Hematopoietic multipotent progenitor cell (in vitro differentiated cells): ENCODE measurements at regions not wholly inside any gene's neighbourhood (a gene's known extent, or its start where the extent isn't known, plus 50 kb on each side); places are given as distances from the start of the nearest gene placed in this dataset.
"Not testable (repeated sequence)": the region's sequence is repeated elsewhere in the genome, so short reads cannot be mapped to it uniquely, and the experiment has no call there.

Experiments used
- DNase-seq, 3 donors: peaks; one replicate each; pipeline ENCODE4 v3.0.0-alpha.2; 2011 to 2015; ENCODE audit warnings: low read depth in 2 of 3, low spot score in 2 of 3

DNA sequence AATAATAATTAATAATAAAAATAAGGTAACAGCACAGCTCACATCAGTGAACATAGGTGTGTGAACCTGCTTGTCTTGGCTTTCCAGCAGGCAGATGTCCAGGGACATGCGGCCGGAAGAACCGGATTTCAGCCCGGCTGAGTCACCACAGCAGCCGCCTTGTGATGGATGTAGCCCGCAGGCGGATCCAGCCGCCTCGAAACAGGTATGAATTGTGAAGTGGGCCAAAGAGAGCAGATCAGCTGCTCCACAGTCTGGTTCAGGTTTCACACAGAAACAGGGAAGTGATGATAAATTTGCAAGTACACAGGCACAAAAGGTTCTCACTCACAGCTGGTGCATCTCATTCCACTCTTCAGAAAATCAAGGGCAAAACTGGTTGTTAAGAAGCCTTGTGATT, 55.1 kb downstream of the ID4 start:
- DNase-seq: no peak

DNA sequence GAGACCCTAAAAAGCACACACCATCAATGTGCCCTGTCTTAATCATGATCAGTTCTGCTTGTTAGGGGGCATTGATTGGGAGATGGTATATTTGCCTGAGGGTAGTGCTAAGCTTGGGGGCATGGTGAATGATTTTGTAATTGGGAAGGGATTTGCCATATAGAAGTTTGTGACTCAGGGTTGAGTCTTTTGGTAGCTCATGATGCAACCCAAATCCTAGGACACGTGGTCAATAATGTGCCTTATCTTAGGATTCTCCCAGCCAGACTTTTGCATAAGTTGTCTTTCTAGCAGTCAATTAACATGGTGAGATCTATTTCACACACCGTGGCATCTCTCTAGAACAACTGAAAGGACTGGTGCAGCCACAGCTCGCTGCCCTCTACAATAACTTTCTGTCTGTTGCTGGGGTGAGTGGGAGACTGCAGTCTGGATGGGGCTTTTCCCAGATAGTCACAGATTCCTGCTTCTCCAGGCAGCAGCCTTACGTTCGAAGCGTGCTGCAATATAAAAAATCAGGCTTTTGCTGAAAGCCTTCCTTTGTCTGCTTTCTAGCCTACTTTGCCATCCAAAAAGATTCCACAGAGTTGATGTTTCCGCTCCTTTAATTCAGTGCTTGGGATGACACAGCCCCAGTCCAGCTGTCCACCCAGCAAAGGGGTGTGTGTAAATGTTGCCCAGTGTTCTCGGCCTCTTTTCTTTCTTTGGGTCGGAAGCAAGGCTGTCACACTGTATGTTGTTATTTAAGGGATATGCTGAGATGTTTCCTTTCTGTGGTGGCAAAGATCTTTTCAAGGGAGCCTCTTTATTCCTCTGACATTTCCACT, 58.9 kb downstream of the ID4 start:
- no peak for DNase-seq

DNA sequence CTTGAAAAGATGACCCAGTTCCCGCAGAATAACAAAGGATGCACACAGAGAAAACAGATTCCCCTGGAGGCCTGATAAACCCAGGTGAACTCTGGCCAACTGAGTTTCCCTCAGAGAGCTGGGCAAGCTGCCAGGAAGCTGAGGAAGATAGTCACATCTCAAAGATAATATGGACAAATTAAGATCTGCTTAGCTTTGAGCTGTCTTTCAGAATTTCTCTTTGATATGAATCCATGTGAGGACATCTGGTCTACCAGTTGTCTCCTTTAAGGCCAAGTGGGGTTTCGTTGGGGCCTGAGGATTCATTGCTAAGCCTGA, 59.5 kb downstream of the ID4 start:
- DNase-seq: no peak

DNA sequence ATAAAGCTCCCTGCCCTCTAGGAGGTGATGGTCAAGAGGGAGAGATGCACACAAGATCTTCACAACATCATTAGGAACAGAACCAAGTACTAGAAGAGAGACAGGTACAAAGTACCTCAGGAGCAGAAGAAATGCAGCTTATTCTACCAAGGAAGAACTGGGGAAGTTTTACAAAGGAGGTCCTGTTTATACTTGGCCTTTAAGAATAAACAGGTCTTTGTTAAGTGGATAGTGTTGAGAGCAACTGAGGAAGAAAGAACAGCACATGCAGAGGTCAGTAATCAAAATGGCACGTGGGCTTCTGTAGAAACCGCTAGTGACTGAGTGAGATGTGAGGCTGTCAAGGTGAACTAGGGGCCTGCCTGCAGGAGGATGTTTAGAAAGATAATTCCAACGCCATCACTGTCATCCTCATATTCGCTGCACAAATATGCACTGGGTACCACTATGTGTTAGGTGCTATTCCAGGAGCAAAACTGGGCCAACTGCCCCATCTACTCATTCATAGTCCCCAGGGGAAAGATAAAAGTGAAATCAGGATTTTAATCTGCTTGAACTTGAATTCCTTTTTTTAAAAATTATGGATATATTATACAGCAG, 61.1 kb downstream of the ID4 start:
- no peak for DNase-seq

DNA sequence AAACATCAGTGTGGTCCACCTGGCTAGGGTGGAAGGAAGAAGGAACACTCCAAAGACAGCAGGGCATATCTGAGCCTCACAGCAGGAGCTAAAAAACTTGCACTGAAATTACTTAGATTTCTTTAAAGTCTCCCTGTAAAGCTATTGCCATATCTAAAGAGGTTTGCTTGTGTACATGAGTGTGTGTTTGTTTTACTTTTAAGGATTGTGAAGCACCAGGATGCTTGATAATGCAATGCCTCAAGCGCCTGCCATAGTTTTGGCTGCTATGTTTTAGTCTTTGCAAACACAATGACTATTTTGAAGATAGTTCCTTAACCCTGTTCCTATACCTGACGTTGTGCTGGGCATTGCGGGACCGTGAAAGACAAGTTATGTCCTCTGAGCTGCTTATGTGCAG, 65.0 kb downstream of the ID4 start:
- no peak for DNase-seq

DNA sequence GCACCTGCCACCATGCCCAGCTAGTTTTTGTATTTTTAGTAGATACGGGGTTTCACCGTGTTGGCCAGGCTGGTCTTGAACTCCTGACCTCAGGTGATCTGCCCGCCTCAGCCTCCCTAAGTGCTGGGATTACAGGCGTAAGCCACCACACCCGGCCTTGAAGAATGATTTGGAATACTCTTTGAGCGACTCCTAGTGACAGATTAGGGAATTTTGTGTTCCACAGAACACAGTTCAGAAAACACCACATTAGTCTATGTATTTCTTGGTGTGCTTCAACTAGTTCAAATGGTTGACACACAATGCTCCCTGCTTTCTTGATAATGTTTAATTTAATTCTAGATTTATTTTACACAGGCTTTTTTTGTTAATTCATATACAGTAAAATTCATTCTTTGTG, 67.2 kb downstream of the ID4 start:
- not testable (repeated sequence) for DNase-seq

DNA sequence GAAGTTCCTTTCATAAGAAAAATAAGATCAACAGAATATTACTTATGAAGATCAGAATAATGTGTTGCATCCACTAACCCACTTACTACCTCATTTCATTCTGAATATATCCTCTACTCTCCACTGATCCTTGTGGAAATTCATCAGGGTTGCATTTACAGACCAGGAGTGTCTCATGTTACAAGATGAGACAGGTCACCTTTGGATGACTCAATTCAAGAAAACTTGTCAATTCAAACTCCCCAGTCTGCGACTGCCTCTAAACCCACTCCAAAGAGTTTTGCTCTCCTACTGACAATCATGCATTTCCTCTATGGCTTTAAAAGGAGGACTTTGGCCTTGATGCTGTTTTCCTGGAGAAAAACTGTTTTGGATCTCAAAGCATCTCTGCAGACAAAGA, 68.4 kb downstream of the ID4 start:
- no peak for DNase-seq

DNA sequence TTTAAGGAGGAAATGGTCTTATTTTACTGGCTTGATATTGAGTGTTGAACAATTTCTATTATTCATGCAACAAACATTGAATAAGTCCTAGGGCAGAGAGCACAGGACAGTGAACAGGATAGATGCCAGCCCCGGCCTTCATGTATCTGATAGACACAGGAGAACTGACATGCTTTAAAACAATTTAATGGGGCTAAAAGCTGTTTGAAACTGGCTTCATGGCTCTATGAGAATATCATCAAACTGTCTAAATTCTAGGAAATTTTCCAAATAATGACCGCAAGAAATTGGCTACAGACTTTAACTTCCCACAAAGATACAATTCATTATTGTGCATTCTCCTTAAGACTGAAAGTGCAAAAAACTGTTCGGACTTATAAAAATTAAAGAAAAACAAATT, 69.0 kb downstream of the ID4 start:
- DNase-seq: no peak

DNA sequence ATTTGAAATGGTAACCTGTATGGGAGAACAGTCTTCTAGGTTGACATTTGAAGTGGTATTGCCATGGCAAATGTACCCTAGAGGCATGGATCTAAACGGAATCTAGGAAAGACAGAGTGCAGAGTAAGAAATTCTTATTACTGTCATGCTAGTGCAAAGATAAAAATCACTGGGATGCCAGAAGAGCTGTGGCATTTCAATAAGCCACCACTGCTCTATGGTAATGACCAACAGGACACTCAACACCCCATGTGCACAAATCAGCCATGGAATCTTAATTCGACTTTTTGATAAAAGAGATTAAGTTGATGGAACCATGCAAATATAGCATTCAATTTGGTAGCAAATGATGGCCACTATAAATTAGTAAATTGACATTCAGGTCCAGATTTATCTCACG, 74.1 kb downstream of the ID4 start:
- no peak for DNase-seq

DNA sequence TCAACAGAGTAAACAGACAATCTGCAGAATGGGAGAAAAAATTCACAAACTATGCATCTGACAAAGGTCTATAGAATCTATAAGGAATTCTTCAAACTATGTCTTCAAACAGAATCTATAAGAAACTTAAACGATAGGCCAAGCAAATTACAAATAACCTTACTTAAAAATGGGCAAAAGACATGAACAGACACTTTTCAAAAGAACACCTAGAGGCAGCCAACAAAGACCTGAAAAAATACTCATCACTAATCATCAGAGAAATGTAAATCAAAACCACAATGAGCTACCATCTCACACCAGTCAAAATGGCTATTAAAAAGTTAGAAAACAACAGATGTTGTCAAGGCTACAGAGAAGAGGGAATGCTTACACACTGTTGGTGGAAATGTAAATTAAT, 81.3 kb downstream of the ID4 start:
- DNase-seq: no peak

DNA sequence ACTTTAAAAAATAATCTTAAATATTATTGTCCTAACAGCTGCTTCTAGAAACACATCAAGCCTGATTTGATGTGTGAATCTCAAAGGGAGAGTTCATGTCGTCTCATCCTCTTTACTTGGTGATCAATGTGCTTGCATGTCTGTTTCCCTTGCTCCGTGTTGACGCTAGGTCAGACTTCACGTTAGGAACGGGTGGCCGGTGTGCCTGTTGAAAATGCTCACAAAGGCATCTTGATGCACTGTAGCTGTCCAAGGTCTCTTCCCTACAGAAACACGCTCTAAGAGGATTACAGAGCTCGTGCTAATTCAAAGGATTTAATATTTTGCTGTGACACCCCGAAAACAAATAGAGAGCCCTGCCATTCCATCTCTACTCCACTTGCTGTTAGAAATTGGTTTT, 84.6 kb downstream of the ID4 start:
- DNase-seq: no peak

DNA sequence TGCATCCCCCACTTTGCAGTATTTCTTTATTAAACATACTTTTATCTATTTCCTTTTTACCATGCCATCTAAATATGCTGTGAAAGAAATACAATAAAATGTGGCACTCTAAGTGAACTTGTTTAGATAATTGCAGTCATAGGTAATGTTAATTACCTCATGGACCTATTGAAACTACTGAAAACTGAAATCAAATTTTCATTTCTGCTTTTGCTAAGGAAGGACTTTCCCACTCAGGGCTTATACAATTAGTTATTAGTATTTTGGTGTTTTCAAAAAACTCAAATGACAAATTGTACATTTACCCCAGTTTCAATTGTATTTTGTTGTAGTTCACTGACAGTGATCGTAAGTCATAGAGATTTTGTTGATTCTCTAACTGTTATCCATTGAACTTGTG, 88.4 kb downstream of the ID4 start:
- DNase-seq: no peak

DNA sequence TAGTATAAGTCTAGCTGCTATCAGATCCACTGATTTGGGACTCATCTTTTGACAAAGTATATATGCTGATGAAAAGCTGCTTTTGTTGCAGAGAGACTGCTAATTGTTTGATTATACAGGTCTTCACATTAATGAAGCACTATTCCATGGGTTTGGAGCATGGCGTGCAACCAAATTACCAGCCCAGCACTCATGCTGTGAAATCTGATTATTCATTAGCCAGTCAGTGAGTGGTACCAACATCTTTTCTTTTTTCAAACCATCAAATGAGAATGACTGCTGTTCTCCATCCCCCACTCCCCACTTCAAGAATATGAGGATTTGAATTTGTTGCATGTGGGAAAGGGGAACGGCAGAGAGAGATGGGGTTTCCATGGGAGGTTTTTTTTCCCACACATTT, 91.3 kb downstream of the ID4 start:
- no peak for DNase-seq

DNA sequence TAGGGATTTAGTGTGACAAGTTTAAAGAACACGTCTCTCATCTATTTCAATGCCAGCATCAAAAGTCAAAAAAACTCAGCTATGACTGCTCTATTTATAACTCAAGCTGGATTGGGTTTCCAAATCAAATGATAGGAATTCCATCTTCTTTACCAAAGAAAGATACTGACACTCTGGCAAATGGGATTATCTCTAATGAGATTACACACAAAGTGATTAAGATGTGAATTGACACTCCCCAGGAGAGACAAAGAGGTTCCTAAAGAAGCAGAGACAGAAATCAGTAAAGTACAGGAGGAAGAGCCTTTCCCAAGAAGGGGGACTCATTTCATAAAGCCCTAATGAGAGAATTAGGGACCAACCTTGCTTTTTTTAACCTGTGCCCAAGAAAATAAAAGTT, 92.1 kb downstream of the ID4 start:
- DNase-seq: no peak

DNA sequence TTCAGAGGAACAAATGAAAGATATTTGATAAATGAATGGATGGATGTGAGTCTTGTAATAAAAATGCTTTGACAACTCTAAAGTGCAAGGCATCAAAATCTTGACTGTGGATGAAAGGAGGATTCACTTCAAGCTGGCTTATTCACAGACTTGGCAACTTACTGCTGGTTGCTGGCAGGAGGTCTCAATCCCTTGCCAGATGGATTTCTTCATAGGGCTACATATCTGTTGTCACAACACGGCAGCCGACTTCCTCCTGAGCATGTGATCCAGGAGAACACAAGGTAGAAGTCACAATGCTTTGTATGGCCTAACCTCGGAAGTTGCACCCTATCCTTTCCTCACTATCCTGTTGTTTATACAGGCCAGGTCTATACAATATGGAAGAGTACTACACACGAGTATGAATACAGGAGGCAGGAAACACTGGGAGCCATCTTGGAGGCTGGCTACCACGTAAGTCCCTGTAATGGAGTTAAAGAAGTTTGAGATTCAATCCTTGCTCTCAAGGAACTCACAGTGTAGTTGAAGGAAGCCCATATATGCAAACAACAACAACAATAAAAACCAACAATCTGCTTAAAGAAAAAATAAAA, 97.9 kb downstream of the ID4 start:
- DNase-seq: no peak

DNA sequence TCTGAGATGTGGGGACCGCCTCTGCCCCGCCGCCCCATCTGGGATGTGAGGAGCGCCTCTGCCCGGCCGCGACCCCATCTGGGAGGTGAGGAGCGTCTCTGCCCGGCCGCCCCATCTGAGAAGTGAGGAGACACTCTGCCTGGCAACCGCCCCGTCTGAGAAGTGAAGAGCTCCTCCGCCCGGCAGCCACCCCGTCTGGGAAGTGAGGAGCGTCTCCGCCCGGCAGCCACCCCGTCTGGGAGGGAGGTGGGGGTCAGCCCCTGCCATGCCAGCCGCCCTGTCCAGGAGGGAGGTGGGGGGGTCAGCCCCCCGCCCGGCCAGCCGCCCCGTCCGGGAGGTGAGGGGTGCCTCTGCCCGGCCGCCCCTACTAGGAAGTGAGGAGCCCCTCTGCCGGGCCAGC, 102.2 kb downstream of the ID4 start:
- DNase-seq: not testable (repeated sequence)

DNA sequence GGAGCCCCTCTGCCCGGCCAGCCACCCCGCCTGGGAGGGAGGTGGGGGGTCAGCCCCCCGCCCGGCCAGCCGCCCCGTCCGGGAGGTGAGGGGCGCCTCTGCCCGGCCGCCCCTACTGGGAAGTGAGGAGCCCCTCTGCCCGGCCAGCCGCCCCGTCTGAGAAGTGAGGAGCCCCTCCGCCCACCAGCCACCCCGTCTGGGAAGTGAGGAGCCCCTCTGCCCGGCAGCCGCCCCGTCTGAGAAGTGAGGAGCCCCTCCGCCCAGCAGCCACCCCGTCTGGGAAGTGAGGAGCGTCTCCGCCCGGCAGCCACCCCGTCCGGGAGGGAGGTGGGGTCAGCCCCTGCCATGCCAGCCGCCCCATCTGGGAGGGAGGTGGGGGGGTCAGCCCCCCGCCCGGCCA, 102.8 kb downstream of the ID4 start:
- DNase-seq: not testable (repeated sequence)

DNA sequence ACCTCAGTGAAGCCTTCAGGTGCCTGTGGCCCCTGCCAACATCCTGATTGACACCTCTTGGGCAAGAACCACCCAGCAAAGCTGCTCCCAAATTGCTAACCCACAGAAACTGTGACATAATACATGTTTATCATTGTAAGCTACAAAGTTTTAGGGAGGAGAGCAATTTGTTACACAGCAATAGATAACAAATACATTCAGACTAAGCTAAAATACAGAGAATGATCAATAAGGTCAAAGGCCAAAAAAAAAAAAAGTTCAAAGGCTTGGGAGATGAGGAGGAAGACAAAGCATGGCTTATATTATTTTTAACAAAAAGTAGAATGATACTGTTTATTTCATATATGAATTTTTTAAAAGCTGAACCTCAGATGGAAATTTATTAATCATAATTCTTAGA, 105.9 kb downstream of the ID4 start:
- DNase-seq: no peak

DNA sequence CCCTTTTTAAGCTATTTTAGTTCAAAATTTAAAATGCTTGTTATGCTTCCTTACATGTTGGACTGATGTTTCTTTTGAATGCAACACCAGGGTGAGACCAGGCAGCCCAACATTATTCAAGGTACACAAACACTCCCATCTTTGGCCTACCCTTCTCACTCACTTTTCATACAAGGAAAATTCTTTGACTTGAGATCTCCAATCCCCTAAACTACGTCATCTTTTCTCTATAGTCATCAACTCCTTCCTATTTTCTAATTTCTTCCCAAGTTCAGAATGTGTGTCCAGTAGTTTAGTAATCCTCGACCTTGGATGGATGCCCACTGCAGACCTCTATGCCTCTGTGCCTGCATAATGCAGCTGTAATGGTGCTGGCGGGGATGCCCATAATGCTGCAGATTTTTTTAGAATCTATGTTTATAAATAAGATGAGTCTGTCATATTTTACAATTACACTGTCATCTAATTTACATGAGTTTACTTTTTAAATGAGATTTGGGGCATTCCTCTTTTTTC, 108.7 kb downstream of the ID4 start:
- DNase-seq: no peak

DNA sequence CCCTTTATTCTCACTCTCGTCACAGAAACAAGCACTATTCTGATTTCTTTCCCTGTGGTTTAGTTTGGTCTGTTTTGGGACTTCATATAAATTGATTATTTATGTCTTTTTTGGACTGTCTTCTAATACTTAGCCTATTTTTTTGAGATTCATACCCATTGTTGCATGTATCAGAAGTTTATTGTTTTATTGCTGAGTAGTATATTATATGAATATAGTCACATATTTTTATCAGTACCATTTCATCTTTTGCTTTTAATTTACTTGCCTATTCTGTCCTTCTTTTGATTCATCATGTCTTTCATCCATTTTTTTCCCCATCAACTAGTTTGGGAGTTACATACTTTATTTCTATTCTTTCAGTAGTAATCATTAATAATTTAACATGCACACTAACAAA, 112.0 kb downstream of the ID4 start:
- no peak for DNase-seq

DNA sequence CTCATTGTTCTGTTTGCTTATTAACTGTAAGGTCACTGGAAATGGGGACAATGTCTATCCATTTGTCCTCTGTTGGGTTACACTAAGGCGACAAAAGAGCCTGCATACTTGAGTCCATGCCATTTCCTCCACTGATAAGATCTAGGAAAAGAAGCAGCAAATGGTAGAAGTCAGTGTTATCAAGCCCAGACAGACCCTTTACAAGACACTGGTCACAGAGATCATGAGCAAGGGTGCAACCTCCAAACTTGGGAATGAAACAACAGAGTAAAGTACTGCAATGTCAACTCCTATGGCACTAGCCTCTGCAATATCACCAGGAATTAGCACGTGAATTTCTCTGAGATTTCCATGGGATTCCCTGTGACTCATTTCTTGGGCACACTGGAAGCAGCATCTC, 126.9 kb downstream of the ID4 start:
- no peak for DNase-seq

DNA sequence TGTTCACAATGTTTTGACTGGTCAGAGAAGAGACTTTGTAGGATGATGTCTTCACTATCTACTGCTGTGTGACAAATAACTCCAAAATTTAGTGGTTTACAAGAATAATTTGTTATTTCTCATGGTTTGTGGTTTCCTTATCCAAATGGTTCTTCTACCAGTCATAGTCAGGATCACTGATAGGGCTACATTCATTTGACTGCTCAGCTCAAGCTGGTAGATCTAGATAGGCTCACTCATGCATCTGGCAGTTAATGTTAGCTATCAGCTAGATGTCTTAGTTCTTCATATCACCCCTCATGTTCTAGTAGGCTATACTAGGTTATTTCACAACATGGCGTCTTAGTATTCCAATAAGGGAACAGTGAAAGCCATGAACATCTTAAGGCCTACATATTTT, 131.0 kb downstream of the ID4 start:
- no peak for DNase-seq
